CD8-positive, alpha-beta memory T cell (primary cell): ENCODE measurements at regions not wholly inside any gene's neighbourhood (a gene's known extent, or its start where the extent isn't known, plus 50 kb on each side); places are given as distances from the start of the nearest gene placed in this dataset.

Experiments
- CTCF ChIA-PET: fragments of 350-600 bp; sonication (Branson Sonifier 250); formaldehyde crosslinking; loops from one replicate; lab custom pipeline; 2021; ENCODE audit warnings: antibody characterized with exemption; lab: Charles Lee
- POLR2A ChIA-PET: fragments of 350-600 bp; sonication (Branson Sonifier 250); formaldehyde crosslinking; loops from one replicate; lab custom pipeline; 2021; ENCODE audit warnings: antibody characterized with exemption; lab: Charles Lee
- DNase-seq, 5 donors: peaks; one replicate each; pipeline versions ENCODE4 v3.0.0 to v3.0.0-alpha.2; 2020 to 2022; ENCODE audit warnings: mixed read lengths in 1 of 5
- H3K27ac ChIP-seq: one replicate; pipeline ENCODE4 v1.7.0; 2013; ENCODE audit warnings: low read depth, mild to moderate bottlenecking, low read length, moderate library complexity
- H3K27me3 ChIP-seq: 2 replicates; pipeline ENCODE4 v1.7.0; 2013; ENCODE audit warnings: low read length, mild to moderate bottlenecking; ENCODE audit not compliant: insufficient read depth, poor library complexity, severe bottlenecking
- H3K36me3 ChIP-seq: 2 replicates; pipeline ENCODE4 v1.7.0; 2013; ENCODE audit warnings: mild to moderate bottlenecking, low read length, moderate library complexity; ENCODE audit not compliant: insufficient read depth
- H3K4me1 ChIP-seq: 2 replicates; pipeline ENCODE4 v1.7.0; 2013; ENCODE audit warnings: mild to moderate bottlenecking, low read length, moderate library complexity; ENCODE audit not compliant: insufficient read depth
- H3K4me3 ChIP-seq: 2 replicates; pipeline ENCODE4 v1.7.0; 2013; ENCODE audit warnings: mild to moderate bottlenecking, low read length
- H3K9me3 ChIP-seq: 2 replicates; pipeline ENCODE4 v1.7.0; 2013; ENCODE audit warnings: mild to moderate bottlenecking, low read length
- H3K27ac Mint-ChIP-seq, 8 donors: one replicate each; pipeline ENCODE4 v1.8.0; 2020 to 2021; ENCODE audit warnings: mixed read lengths in 8 of 8, mild to moderate bottlenecking in 6 of 8, inconsistent platforms in 3 of 8, moderate library complexity in 3 of 8
- H3K27me3 Mint-ChIP-seq, 2 donors: one replicate each; pipeline ENCODE4 v1.8.0; 2020 to 2021; ENCODE audit warnings: mixed read lengths in 2 of 2, mild to moderate bottlenecking in 1 of 2, moderate library complexity in 1 of 2
- H3K36me3 Mint-ChIP-seq, 3 donors: one replicate each; pipeline ENCODE4 v1.8.0; 2020 to 2021; ENCODE audit warnings: mixed read lengths in 3 of 3, inconsistent platforms in 1 of 3, mild to moderate bottlenecking in 1 of 3
- H3K4me1 Mint-ChIP-seq, 3 donors: one replicate each; pipeline ENCODE4 v1.8.0; 2020 to 2021; ENCODE audit warnings: mixed read lengths in 3 of 3, inconsistent platforms in 1 of 3, mild to moderate bottlenecking in 1 of 3
- H3K4me3 Mint-ChIP-seq, 7 donors: one replicate each; pipeline ENCODE4 v1.8.0; 2020 to 2021; ENCODE audit warnings: mixed read lengths in 7 of 7, mild to moderate bottlenecking in 6 of 7, moderate library complexity in 4 of 7, inconsistent platforms in 2 of 7
- H3K9me3 Mint-ChIP-seq, 5 donors: one replicate each; pipeline ENCODE4 v1.8.0; 2020 to 2022; ENCODE audit warnings: mixed read lengths in 5 of 5, mild to moderate bottlenecking in 3 of 5, moderate library complexity in 2 of 5, inconsistent platforms in 1 of 5

DNA sequence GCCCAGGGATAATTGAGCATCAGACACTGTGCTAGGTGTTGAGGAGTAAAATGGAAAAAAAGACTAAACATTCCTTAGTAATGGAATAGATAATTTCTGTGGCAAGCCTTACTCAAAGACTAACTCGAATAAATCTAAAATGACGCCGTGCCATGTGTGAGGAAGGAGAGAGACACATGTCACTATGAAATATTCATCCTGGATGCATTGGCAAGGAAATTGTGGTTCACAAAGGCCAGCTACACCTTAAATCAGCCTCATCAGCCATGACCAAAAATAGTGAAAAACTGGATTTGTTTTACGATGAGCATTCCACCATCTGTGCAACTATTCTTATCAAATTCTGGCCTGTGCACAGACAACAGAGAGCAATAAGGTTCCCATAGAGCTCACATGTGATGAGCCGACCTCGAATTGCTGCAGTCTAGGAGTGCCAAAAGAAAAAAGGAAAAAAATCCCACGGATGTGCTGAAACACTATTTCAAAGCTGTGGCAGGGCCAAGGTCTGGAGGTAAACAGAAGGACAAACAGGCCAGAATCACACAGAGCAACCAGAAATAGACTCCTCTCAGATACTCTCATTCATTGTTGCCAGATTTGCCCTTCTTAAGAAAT lies 505.7 kb downstream of the EFNB2 start:
- CTCF ChIA-PET = no interaction called here
- POLR2A ChIA-PET = no interaction called here
- no peaks in the 10 kb centered on the region for H3K4me1 Mint-ChIP-seq
- peaks cover 0 to 2% (median 0%) of the 10 kb centered on the region in 5 donors for H3K9me3 Mint-ChIP-seq
- H3K4me3 Mint-ChIP-seq = no peak overlapping the region
- Histone ChIP-seq H3K27ac (no peak overlapping the region), H3K27me3 (no peaks in the 10 kb centered on the region), H3K36me3 (no peaks in the 10 kb centered on the region), H3K9me3 (no peaks in the 10 kb centered on the region), H3K4me3 (no peak overlapping the region), H3K4me1 (no peaks in the 10 kb centered on the region)
- no peak for DNase-seq
- H3K27me3 Mint-ChIP-seq = no peaks in the 10 kb centered on the region
- H3K36me3 Mint-ChIP-seq = no peaks in the 10 kb centered on the region
- H3K27ac Mint-ChIP-seq = no peak overlapping the region

DNA sequence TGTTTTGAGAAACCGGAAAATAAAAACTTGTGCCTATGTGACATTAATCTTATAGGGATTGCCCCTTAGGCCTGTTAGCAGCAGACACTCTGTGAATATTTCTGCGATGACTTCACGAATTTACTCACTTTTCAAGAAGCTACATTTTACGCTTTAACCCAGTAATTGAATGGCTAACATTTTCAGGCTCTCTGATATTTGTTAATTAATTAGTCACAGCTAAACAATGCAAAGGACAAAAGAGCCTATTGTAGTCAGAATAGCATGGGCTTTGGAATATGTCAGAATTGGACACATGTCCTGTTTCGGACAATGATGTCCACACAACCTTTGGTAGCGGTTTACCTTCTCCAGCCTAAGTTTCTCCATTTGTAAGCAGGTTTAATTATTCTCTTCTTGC lies 506.6 kb downstream of the EFNB2 start:
- no peak overlapping the region for H3K4me3 ChIP-seq
- H3K9me3 Mint-ChIP-seq = peaks cover 0 to 2% (median 0%) of the 10 kb centered on the region in 5 donors
- no peak overlapping the region for H3K4me3 Mint-ChIP-seq
- CTCF ChIA-PET = no interaction called here
- DNase-seq = no peak
- no peaks in the 10 kb centered on the region for H3K4me1 ChIP-seq
- H3K4me1 Mint-ChIP-seq = no peaks in the 10 kb centered on the region
- H3K9me3 ChIP-seq = no peaks in the 10 kb centered on the region
- no peaks in the 10 kb centered on the region for H3K27me3 Mint-ChIP-seq
- no peak overlapping the region for H3K27ac Mint-ChIP-seq
- POLR2A ChIA-PET = no interaction called here
- H3K27ac ChIP-seq = no peak overlapping the region
- H3K36me3 Mint-ChIP-seq = no peaks in the 10 kb centered on the region
- no peaks in the 10 kb centered on the region for H3K36me3 ChIP-seq
- no peaks in the 10 kb centered on the region for H3K27me3 ChIP-seq

DNA sequence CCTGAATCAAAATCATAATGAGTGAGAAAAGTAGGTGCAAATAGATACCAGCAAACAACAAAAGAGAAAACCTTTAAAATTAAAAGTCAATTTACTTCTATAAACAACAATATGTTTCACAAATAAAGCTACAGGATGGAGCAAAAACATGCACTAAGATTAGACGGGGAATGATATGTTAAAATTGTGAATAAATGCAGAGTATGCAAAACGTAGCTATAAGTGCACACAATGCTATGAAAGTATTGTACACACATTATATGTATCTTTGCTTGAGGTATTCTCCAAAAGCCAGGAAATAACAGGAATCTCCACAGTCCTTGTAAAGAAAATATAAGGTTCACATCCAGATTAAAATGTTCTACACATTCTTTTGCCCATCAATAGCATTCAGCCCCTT lies 523.9 kb downstream of the EFNB2 start:
- no peak overlapping the region for H3K4me3 Mint-ChIP-seq
- POLR2A ChIA-PET = no interaction called here

DNA sequence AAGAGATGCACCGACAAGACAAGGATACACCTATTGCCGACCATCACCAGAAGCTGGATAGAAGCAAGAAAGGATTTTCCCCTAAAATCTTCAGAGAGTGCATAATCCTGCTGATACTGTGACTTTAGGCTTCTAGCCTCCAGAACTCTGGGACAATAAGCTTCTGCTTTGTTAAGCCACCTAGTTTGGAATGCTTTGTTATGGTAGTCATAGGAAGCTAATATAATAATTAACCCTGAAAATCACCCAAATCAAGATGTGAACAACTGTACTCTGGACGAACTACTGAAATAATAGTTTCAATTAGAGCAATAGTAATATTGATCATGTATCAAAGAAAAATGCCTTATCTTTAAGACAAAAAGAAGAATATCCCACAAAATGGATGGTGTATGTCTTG lies 524.6 kb downstream of the EFNB2 start:
- Mint-ChIP-seq H3K9me3 (peaks cover 0 to 6% (median 2%) of the 10 kb centered on the region in 5 donors), H3K4me3 (no peak overlapping the region), H3K4me1 (no peaks in the 10 kb centered on the region), H3K36me3 (no peaks in the 10 kb centered on the region), H3K27me3 (no peaks in the 10 kb centered on the region), H3K27ac (no peak overlapping the region)
- H3K36me3 ChIP-seq = no peaks in the 10 kb centered on the region
- no peaks in the 10 kb centered on the region for H3K27me3 ChIP-seq
- no peaks in the 10 kb centered on the region for H3K4me1 ChIP-seq
- H3K9me3 ChIP-seq = no peaks in the 10 kb centered on the region
- H3K27ac ChIP-seq = no peak overlapping the region
- no peak for DNase-seq
- ChIA-PET CTCF (no interaction called here), POLR2A (no interaction called here)
- no peak overlapping the region for H3K4me3 ChIP-seq

More for the DNA sequence above, 523.9 kb downstream of the EFNB2 start:
- CTCF ChIA-PET = no interaction called here
- Mint-ChIP-seq H3K36me3 (no peaks in the 10 kb centered on the region), H3K4me1 (no peaks in the 10 kb centered on the region), H3K9me3 (peaks cover 0 to 6% (median 2%) of the 10 kb centered on the region in 5 donors), H3K27ac (no peak overlapping the region), H3K27me3 (no peaks in the 10 kb centered on the region)
- no peak overlapping the region for H3K27ac ChIP-seq
- H3K4me1 ChIP-seq = no peaks in the 10 kb centered on the region
- H3K4me3 ChIP-seq = no peak overlapping the region
- no peaks in the 10 kb centered on the region for H3K36me3 ChIP-seq
- H3K9me3 ChIP-seq = no peaks in the 10 kb centered on the region
- DNase-seq = no peak
- H3K27me3 ChIP-seq = no peaks in the 10 kb centered on the region

DNA sequence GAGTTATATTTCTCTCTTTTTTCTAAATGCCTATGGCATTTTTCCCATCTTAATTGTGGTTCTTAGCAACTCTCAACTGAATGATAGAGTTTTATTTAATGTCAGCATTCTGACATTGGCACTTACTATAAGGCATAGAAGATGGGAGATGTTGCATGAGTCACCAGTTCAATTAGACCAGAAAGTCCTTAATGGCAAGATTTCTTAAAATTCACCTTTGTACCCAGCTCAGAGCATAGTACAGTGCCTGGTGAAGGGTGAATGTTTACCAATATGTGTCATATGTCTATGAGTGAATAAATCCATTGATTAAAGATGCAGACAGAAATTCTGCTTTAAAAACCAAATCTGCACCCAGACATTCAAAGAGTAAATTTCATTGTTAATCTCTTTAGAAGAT lies 526.9 kb downstream of the EFNB2 start:
- H3K4me3 Mint-ChIP-seq = no peak overlapping the region
- H3K36me3 Mint-ChIP-seq = no peaks in the 10 kb centered on the region
- H3K4me1 Mint-ChIP-seq = no peaks in the 10 kb centered on the region
- peaks cover 2 to 6% (median 2%) of the 10 kb centered on the region in 5 donors for H3K9me3 Mint-ChIP-seq
- Histone ChIP-seq H3K27me3 (no peaks in the 10 kb centered on the region), H3K27ac (no peak overlapping the region), H3K4me1 (no peaks in the 10 kb centered on the region), H3K36me3 (no peaks in the 10 kb centered on the region), H3K9me3 (no peaks in the 10 kb centered on the region), H3K4me3 (no peak overlapping the region)
- no peak overlapping the region for H3K27ac Mint-ChIP-seq
- DNase-seq = no peak
- ChIA-PET CTCF (no interaction called here), POLR2A (no interaction called here)
- H3K27me3 Mint-ChIP-seq = no peaks in the 10 kb centered on the region

DNA sequence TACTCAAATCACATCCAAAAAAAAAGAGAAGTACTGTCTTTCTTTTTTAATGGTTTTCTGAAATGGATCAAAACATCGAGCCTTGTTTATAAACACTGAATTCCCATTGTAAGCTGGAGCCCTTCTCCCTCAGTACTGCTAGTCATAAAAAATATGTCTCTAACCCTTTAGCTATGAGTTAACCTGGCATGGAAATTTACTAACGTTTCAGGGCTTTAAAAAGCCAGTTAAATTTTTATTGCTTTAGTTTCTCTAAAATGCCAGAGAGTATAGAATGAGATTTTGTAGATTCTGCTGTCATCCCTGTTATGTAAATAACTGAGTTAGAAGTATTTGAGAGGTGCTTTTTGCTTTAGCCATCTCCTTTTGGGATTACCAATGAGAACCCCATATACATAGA lies 528.3 kb downstream of the EFNB2 start:
- no peak for DNase-seq
- Mint-ChIP-seq H3K9me3 (peaks cover 0 to 6% (median 2%) of the 10 kb centered on the region in 5 donors), H3K4me1 (no peaks in the 10 kb centered on the region), H3K4me3 (no peak overlapping the region), H3K36me3 (no peaks in the 10 kb centered on the region), H3K27ac (no peak overlapping the region), H3K27me3 (no peaks in the 10 kb centered on the region)
- H3K27me3 ChIP-seq = no peaks in the 10 kb centered on the region
- H3K4me3 ChIP-seq = no peak overlapping the region
- no peak overlapping the region for H3K27ac ChIP-seq
- H3K9me3 ChIP-seq = no peaks in the 10 kb centered on the region
- ChIA-PET CTCF (no interaction called here), POLR2A (no interaction called here)
- H3K4me1 ChIP-seq = no peaks in the 10 kb centered on the region
- H3K36me3 ChIP-seq = no peaks in the 10 kb centered on the region

DNA sequence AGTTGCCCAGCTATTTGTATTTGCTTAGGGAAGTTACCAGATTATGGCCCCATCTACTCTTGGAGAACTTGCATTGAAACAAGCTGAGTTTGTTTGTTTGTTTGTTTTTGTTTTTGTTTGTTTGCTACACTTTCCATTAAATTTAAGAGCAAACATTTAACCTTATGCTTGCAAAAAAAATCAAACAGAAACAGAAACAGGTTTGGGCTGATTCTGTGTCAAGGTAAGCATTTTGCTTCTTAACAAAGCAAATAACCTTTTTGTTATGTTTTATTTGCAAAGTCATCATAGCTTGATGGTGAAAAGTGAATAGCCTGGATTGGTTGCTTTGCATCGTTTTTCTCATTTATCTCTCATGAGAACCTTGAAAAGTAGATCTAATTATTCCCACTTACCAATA lies 531.8 kb downstream of the EFNB2 start:
- ChIA-PET POLR2A (no interaction called here), CTCF (no interaction called here)
- H3K36me3 Mint-ChIP-seq = no peaks in the 10 kb centered on the region
- no peak overlapping the region for H3K27ac Mint-ChIP-seq
- Histone ChIP-seq H3K27ac (no peak overlapping the region), H3K4me1 (no peaks in the 10 kb centered on the region), H3K4me3 (no peak overlapping the region), H3K27me3 (no peaks in the 10 kb centered on the region), H3K9me3 (no peaks in the 10 kb centered on the region), H3K36me3 (no peaks in the 10 kb centered on the region)
- DNase-seq = no peak
- H3K4me3 Mint-ChIP-seq = no peak overlapping the region
- H3K9me3 Mint-ChIP-seq = peaks cover 1 to 6% (median 3%) of the 10 kb centered on the region in 5 donors
- H3K27me3 Mint-ChIP-seq = no peaks in the 10 kb centered on the region
- H3K4me1 Mint-ChIP-seq = no peaks in the 10 kb centered on the region

DNA sequence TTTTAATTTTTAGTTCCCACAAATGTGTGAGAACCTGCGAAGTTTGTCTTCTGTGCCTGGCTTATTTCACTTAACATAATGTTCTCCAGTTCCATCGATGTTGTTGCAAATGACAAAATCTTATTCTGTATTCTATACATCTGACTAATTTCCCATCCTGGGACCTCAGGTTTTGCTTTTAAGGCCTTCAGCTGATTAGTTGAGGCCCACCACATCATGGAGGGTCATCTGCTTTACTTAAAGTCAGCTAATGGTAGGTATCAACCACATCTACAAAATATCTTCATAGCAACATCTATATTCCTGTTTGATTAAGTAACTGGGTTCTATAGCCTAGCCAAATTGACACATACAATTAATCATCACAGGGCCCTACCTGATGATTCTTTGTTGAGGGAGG lies 534.0 kb downstream of the EFNB2 start:
- peaks cover 0 to 2% of the 10 kb centered on the region in 2 donors for H3K27me3 Mint-ChIP-seq
- Histone ChIP-seq H3K9me3 (no peaks in the 10 kb centered on the region), H3K27ac (no peak overlapping the region), H3K27me3 (no peaks in the 10 kb centered on the region), H3K4me1 (no peaks in the 10 kb centered on the region), H3K4me3 (no peak overlapping the region), H3K36me3 (no peaks in the 10 kb centered on the region)
- ChIA-PET CTCF (no interaction called here), POLR2A (no interaction called here)
- DNase-seq = no peak
- no peaks in the 10 kb centered on the region for H3K4me1 Mint-ChIP-seq
- no peak overlapping the region for H3K4me3 Mint-ChIP-seq
- H3K27ac Mint-ChIP-seq = no peak overlapping the region
- peaks cover 0 to 2% (median 0%) of the 10 kb centered on the region in 3 donors for H3K36me3 Mint-ChIP-seq
- H3K9me3 Mint-ChIP-seq = peaks cover 0 to 5% (median 3%) of the 10 kb centered on the region in 5 donors
